Upper lobe of right lung (tissue), 1 donor: ENCODE measurements at regions not wholly inside any gene's neighbourhood (a gene's known extent, or its start where the extent isn't known, plus 50 kb on each side); places are given as distances from the start of the nearest gene placed in this dataset.

Experiments
- ATAC-seq: fragments of 200-7000 bp; cut with Tn5 transposase; one replicate; pipeline ENCODE4 v1.9.1; 2020; ENCODE audit warnings: mild to moderate bottlenecking, moderate library complexity
- DNase-seq: peaks from one replicate; pipeline ENCODE4 v3.0.0-alpha.2; 2020
- H3K27ac ChIP-seq: fragments of 200-600 bp; one replicate; pipeline ENCODE4 v1.8.0; 2022
- H3K27me3 ChIP-seq: fragments of 200-600 bp; one replicate; pipeline ENCODE4 v1.8.0; 2022; ENCODE audit warnings: mild to moderate bottlenecking
- H3K36me3 ChIP-seq: fragments of 200-600 bp; one replicate; pipeline ENCODE4 v1.8.0; 2022
- H3K4me1 ChIP-seq: fragments of 200-600 bp; one replicate; pipeline ENCODE4 v1.8.0; 2022
- H3K4me3 ChIP-seq: fragments of 200-600 bp; one replicate; pipeline ENCODE4 v1.8.0; 2022; ENCODE audit warnings: mild to moderate bottlenecking
- H3K9me3 ChIP-seq: fragments of 200-600 bp; one replicate; pipeline ENCODE4 v1.8.0; 2022
- CTCF ChIP-seq: fragments of 200-600 bp; IDR thresholded peaks from one replicate; pipeline ENCODE4 v1.8.0; 2022; ENCODE audit warnings: antibody characterized with exemption
- intact Hi-C: fragments of 100-400 bp; cut with DNase I; formaldehyde crosslinking; loops from one replicate; pipeline ENCODE4 v1.11.0; 2022
- donor health status: DM: no; HTN: yes; CAD: no; lungs with severe emphysema.

- no peaks in the 10 kb centered on the region for H3K36me3 ChIP-seq
- H3K9me3 ChIP-seq: no peaks in the 10 kb centered on the region
- no peaks in the 10 kb centered on the region for H3K27me3 ChIP-seq
- no peak overlapping the region for H3K4me3 ChIP-seq
- DNase-seq (no peak), ATAC-seq (no peak)
- H3K4me1 ChIP-seq: no peaks in the 10 kb centered on the region
- intact Hi-C loops: no loop called here
- no peak overlapping the region for H3K27ac ChIP-seq
- no peak for TF ChIP-seq CTCF
Observed at GRCh38 chr5:124034083-124034700, 522.2 kb downstream of the CSNK1G3 start.

GRCh38 chr5:124030043-124030491, 518.1 kb downstream of the CSNK1G3 start:
- no peaks in the 10 kb centered on the region for H3K4me1 ChIP-seq
- intact Hi-C loops: no loop called here
- DNase-seq (no peak), ATAC-seq (no peak)
- H3K36me3 ChIP-seq: no peaks in the 10 kb centered on the region
- H3K27ac ChIP-seq: no peak overlapping the region
- H3K4me3 ChIP-seq: no peak overlapping the region
- H3K27me3 ChIP-seq: no peaks in the 10 kb centered on the region
- TF ChIP-seq CTCF: no peak
- H3K9me3 ChIP-seq: no peaks in the 10 kb centered on the region

DNA sequence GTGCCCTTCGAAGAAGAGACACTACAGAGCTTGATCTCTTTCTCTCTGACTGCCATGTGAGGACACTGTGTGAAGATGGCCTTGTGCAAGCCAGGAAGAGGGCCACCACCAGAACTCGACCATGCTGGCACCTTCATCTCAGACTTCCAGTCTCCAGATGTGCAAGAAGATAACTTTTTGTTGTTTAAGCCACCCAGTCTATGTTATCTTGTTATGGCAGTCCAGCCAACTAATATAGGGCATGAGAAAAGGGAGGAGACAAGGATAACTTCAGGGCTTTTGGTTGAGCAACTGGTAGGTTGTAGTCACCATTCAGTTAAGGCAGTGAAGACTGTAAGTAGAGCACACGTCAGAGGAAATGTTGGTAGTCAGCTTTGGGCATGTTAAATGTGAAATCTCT, 515.5 kb downstream of the CSNK1G3 start:
- no peak for DNase-seq
- intact Hi-C loops: no loop called here
- no peaks in the 10 kb centered on the region for H3K9me3 ChIP-seq
- no peaks in the 10 kb centered on the region for H3K36me3 ChIP-seq
- H3K27me3 ChIP-seq: no peaks in the 10 kb centered on the region
- no peak overlapping the region for H3K27ac ChIP-seq
- no peak for TF ChIP-seq CTCF
- H3K4me1 ChIP-seq: no peaks in the 10 kb centered on the region
- H3K4me3 ChIP-seq: no peak overlapping the region
- ATAC-seq: no peak

DNA sequence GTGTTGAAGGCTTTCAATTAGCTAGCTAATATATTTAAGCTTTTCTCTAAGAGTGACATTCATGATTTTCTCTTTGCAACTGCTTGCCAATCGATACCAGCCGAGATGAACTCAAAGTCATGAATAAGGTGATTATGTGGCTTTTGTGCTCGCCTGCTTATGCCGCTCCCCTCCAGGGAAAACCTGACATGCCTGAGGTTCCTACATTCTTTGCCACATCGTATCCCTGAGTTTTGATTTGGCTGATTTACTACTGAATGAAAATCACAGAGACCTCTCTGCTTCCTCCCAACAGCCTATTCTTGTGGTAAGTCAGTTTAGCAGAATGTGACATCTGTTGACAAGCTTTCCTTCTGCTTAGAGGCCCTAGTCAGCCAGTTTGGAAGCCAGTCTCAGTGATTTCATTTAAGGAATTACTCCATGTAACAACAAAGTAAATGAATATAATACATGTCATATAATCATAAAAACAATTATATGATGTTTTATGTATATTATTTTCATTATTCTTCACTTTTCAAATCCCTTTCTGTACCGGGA, 513.4 kb downstream of the CSNK1G3 start:
- Histone ChIP-seq H3K4me3 (no peak overlapping the region), H3K36me3 (no peaks in the 10 kb centered on the region), H3K4me1 (no peaks in the 10 kb centered on the region), H3K27me3 (no peaks in the 10 kb centered on the region), H3K9me3 (no peaks in the 10 kb centered on the region), H3K27ac (no peak overlapping the region)
- ATAC-seq (no peak), DNase-seq (no peak)
- intact Hi-C loops: no loop called here
- no peak for TF ChIP-seq CTCF

DNA sequence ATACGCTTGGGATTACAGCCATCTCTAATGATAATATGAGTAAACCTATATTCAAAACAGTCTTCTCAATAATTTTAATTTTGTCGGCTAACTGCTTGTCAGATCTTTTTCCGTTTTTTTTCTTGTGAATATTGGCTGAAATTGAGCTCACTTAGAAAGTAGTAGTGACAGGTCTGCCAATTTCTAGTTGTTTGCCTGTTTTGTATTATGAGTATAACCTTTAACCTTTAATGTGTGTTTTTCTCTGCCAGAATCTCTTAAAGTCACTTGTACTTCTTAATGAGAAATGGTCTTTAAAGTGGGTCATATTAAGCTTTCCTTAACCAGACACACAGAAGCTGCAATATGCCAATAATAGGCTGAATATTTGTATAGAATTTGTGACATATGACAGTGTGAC, 511.0 kb downstream of the CSNK1G3 start:
- intact Hi-C loops: no loop called here
- Histone ChIP-seq H3K4me3 (no peak overlapping the region), H3K27ac (no peak overlapping the region), H3K27me3 (no peaks in the 10 kb centered on the region), H3K4me1 (no peaks in the 10 kb centered on the region), H3K9me3 (no peaks in the 10 kb centered on the region), H3K36me3 (no peaks in the 10 kb centered on the region)
- ATAC-seq (no peak), DNase-seq (no peak)
- no peak for TF ChIP-seq CTCF

- no peak for TF ChIP-seq CTCF
- Histone ChIP-seq H3K36me3 (no peaks in the 10 kb centered on the region), H3K9me3 (no peaks in the 10 kb centered on the region), H3K27me3 (no peaks in the 10 kb centered on the region), H3K27ac (no peak overlapping the region), H3K4me3 (no peak overlapping the region), H3K4me1 (no peaks in the 10 kb centered on the region)
- ATAC-seq (no peak), DNase-seq (no peak)
- intact Hi-C loops: no loop called here
Observed at GRCh38 chr5:124021776-124022175, 509.8 kb downstream of the CSNK1G3 start.
